Psoas muscle (tissue), 7 donors: ENCODE measurements at regions not wholly inside any gene's neighbourhood (a gene's known extent, or its start where the extent isn't known, plus 50 kb on each side); places are given as distances from the start of the nearest gene placed in this dataset.

Source experiments
- ATAC-seq, 4 donors: fragments of 200-7000 bp; cut with Tn5 transposase; one replicate each; pipeline ENCODE4 v1.9.1; 2020; ENCODE audit warnings: moderate library complexity in 3 of 4, mild to moderate bottlenecking in 2 of 4
- DNase-seq, 2 donors: peaks; one replicate each; pipeline ENCODE4 v3.0.0-alpha.2; 2020
- H3K27ac ChIP-seq: fragments of 200-600 bp; one replicate; pipeline ENCODE4 v1.8.0; 2022
- H3K27me3 ChIP-seq, 3 donors: fragments of 200-600 bp in 1 of 3; one replicate each; pipeline versions ENCODE4 v1.6.1 to v1.8.0; 2013 to 2022; ENCODE audit warnings: low read length in 2 of 3, mild to moderate bottlenecking in 2 of 3, moderate library complexity in 1 of 3; ENCODE audit not compliant: insufficient read depth in 3 of 3
- H3K36me3 ChIP-seq, 2 donors: fragments of 200-600 bp in 1 of 2; one replicate each; pipeline versions ENCODE4 v1.6.1 to v1.8.0; 2013 to 2022; ENCODE audit warnings: low read depth in 1 of 2, mild to moderate bottlenecking in 1 of 2, moderate library complexity in 1 of 2; ENCODE audit not compliant: insufficient read depth in 1 of 2
- H3K4me1 ChIP-seq: fragments of 200-600 bp; one replicate; pipeline ENCODE4 v1.8.0; 2022
- H3K4me3 ChIP-seq: fragments of 200-600 bp; one replicate; pipeline ENCODE4 v1.8.0; 2022; ENCODE audit warnings: mild to moderate bottlenecking
- H3K9me3 ChIP-seq: fragments of 200-600 bp; one replicate; pipeline ENCODE4 v1.8.0; 2022
- WGBS, 3 donors: extraction: QIAGEN DNeasy Blood & Tissue Kit; methylation state at CpG; one replicate each; pipeline versions ENCODE4 v1.1.6 to v1.1.7; 2013; 5-methylcytosine and 5-hydroxymethylcytosine counted together
- intact Hi-C, 2 donors: fragments of 100-400 bp; cut with DNase I; formaldehyde crosslinking; loops; one replicate each; pipeline versions ENCODE4 v1.11.0 to v1.14.2; 2022
- TF ChIP-seq, protein P1 (sequence below): fragments of 200-600 bp; IDR thresholded peaks from one replicate; pipeline ENCODE4 v1.8.0; 2022; ENCODE audit warnings: antibody characterized with exemption
- donor health status: healthy with polysubstance abuse.
- donor health status: DM: no; HTN: no; CAD: no; lungs with moderate emphysema.
- donor health status: Bipolar disorder and iron deficiency.
- donor health status: healthy.
- donor health status: DM: yes; HTN: yes; CAD: no.
- donor health status: DM: no; HTN: no; CAD: no.
- donor health status: DM: yes; HTN: yes; CAD: no.

DNA sequence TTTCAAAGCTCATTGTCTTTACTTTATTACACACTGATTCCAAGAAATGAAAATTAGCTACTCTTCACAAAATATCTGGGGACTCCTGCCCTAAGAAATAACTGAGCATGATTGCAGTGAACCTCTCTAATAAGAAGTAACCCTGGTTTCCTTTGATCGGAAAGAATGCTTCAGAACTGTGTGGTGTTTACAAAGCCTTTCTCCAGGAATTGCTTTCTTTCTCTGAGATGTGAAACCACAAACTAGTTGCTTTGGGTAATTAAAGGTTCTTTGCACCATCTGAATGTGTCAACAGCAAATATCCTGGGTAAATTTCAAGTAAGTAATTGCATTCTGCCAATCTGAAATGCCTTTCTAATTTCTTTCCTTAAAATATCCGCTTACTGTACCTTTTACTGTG is 292.9 kb upstream of the SLIT2 start:
- intact Hi-C loops, result no loop called here
- Histone ChIP-seq H3K4me3 (no peak overlapping the region), H3K9me3 (no peaks in the 10 kb centered on the region), H3K27me3 (no peaks in the 10 kb centered on the region), H3K4me1 (no peaks in the 10 kb centered on the region), H3K36me3 (no peaks in the 10 kb centered on the region), H3K27ac (no peak overlapping the region)
- ATAC-seq (no peak), DNase-seq (no peak)
- WGBS, 3 donors, result 71 to 80% (median 78%) methylated on average over 2 of the region's 2 CpGs
- TF ChIP-seq, protein P1, sequence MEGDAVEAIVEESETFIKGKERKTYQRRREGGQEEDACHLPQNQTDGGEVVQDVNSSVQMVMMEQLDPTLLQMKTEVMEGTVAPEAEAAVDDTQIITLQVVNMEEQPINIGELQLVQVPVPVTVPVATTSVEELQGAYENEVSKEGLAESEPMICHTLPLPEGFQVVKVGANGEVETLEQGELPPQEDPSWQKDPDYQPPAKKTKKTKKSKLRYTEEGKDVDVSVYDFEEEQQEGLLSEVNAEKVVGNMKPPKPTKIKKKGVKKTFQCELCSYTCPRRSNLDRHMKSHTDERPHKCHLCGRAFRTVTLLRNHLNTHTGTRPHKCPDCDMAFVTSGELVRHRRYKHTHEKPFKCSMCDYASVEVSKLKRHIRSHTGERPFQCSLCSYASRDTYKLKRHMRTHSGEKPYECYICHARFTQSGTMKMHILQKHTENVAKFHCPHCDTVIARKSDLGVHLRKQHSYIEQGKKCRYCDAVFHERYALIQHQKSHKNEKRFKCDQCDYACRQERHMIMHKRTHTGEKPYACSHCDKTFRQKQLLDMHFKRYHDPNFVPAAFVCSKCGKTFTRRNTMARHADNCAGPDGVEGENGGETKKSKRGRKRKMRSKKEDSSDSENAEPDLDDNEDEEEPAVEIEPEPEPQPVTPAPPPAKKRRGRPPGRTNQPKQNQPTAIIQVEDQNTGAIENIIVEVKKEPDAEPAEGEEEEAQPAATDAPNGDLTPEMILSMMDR, result no peak

GRCh38 chr4:19947349-19947748 is 304.4 kb upstream of the SLIT2 start:
- no peaks in the 10 kb centered on the region for H3K27me3 ChIP-seq
- ATAC-seq, result no peak
- no peak overlapping the region for H3K27ac ChIP-seq
- TF ChIP-seq, protein P1, result no peak
- no peaks in the 10 kb centered on the region for H3K9me3 ChIP-seq
- no peaks in the 10 kb centered on the region for H3K36me3 ChIP-seq
- intact Hi-C loops, result no loop called here
- DNase-seq, result no peak
- H3K4me3 ChIP-seq, result no peak overlapping the region
- WGBS, 3 donors, result 73 to 80% (median 75%) methylated on average over 1 of the region's 1 CpG
- no peaks in the 10 kb centered on the region for H3K4me1 ChIP-seq

DNA sequence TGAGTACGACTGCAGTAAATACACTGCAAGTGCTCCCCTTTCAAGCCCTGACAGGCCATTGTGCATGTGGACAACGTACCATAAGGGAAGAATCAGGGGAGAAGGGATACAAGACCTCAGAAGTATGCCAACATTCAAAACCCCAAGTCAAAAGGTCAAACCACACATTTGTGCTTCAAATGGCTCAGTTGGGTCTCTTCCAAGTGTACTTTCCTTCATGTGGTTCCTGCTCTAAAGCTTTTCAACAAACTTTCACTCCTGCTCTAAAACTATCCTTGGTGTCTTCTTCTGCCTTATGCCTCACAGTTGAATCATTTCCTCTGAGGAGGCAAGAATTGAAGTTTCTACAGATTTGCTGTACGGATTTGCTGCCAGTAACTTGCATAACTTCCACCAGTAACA is 305.7 kb upstream of the SLIT2 start:
- TF ChIP-seq, protein P1, result no peak
- no peak for ATAC-seq

GRCh38 chr4:19945501-19945900 is 306.2 kb upstream of the SLIT2 start:
- no peak overlapping the region for H3K4me3 ChIP-seq
- WGBS, 3 donors, result 64 to 74% (median 68%) methylated on average over 2 of the region's 2 CpGs
- no peak overlapping the region for H3K27ac ChIP-seq
- no peaks in the 10 kb centered on the region for H3K36me3 ChIP-seq
- intact Hi-C loops, result no loop called here
- H3K9me3 ChIP-seq, result no peaks in the 10 kb centered on the region
- ATAC-seq (no peak), DNase-seq (no peak)
- no peaks in the 10 kb centered on the region for H3K27me3 ChIP-seq
- H3K4me1 ChIP-seq, result no peaks in the 10 kb centered on the region
- TF ChIP-seq, protein P1, result no peak

More for the DNA sequence above, 305.7 kb upstream of the SLIT2 start:
- 51 to 60% (median 56%) methylated on average over 3 of the region's 3 CpGs for WGBS, 3 donors
- no peak for DNase-seq
- no peaks in the 10 kb centered on the region for H3K36me3 ChIP-seq
- no peaks in the 10 kb centered on the region for H3K4me1 ChIP-seq
- no peak overlapping the region for H3K27ac ChIP-seq
- H3K9me3 ChIP-seq, result no peaks in the 10 kb centered on the region
- no peaks in the 10 kb centered on the region for H3K27me3 ChIP-seq
- intact Hi-C loops, result no loop called here
- H3K4me3 ChIP-seq, result no peak overlapping the region

DNA sequence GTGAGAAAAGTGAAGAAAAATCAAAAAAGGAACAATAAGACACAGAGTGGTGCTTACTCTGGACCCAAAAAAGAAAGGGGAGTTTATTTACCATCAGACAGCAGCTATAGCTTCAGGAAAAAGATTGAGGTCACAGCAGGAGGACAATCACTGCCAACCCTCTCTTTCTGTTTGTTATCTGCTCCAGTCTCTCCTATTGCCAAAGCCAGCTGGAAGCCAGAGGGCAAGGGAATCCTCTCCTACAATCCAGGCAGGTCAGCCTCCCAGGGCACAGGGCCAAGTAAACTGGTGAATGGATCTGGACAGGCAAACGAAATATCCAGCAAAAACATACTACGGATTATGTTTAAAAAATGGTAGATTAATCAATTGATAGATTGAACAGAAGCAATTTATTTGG is 306.9 kb upstream of the SLIT2 start:
- Histone ChIP-seq H3K4me1 (no peaks in the 10 kb centered on the region), H3K27ac (no peak overlapping the region), H3K27me3 (no peaks in the 10 kb centered on the region), H3K36me3 (no peaks in the 10 kb centered on the region), H3K4me3 (no peak overlapping the region), H3K9me3 (no peaks in the 10 kb centered on the region)
- DNase-seq (no peak), ATAC-seq (no peak)
- WGBS, 3 donors, result 67 to 76% (median 76%) methylated on average over 2 of the region's 2 CpGs
- TF ChIP-seq, protein P1, result no peak
- intact Hi-C loops, result no loop called here
